HG03442 (cell line): ENCODE measurements at regions not wholly inside any gene's neighbourhood (a gene's known extent, or its start where the extent isn't known, plus 50 kb on each side); places are given as distances from the start of the nearest gene placed in this dataset.

Source experiments
- ATAC-seq: cut with Tn5 transposase; IDR thresholded peaks from one replicate; pipeline ENCODE4 v1.9.1; 2021; ENCODE audit warnings: mild to moderate bottlenecking, moderate library complexity; ENCODE audit not compliant: unreplicated experiment

DNA sequence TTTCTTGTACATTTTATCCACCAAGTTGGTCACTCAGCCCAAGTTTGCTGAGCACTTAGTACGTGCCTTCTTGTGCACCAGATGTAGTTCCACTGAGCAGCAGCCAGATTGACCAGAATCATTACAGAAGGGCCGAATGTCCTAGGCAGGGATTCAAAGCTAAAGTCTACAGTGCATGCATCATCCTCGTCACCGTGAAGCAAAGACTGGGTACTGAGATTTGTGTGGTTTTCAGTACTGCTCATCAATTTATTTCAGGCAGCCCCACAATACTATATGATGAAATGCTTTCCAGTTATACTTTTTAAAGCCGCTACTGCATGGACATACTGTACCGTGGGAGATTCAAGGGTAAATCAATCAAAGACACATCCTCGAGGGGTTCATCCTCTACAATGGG is 227.0 kb downstream of the ARRDC4 start:
- no peak for ATAC-seq

DNA sequence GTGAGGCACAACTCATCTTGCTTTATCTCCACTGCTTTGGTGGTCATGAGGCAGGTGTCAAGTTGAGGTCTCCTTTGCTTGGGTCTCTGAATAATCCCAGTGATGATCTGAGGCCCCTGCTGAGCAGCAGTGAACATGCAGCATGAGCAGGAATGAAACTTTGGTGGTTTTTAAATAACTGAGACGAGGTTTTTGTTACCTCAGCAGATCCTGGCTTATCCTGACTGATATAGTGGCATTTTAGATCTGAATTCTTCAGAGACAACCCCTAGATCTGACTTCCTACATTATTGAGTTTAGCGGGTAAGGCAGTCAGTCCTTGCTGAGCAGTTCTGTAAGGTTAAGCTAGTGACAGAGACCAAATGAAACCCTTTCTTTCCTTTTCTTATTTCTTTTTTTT is 230.4 kb downstream of the ARRDC4 start:
- ATAC-seq = no peak

DNA sequence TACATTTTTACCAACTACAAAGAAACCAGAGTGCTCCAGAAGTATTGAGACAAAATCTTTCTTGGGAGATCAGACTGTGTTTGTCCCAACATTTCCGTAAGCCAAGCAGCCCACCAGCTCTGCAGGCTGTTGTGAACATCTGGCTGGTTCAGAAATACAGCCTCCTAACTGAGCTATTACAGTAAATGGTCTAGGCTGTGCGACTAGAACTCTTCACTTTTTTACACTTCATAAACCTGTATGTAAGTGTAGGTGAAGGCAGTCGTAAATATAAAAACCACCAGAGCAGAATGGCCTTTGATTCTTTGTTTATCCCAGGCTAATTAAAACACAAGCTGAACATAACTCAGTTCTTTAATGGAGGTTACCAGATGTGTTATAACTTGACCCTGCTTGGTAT is 235.3 kb downstream of the ARRDC4 start:
- no peak for ATAC-seq

DNA sequence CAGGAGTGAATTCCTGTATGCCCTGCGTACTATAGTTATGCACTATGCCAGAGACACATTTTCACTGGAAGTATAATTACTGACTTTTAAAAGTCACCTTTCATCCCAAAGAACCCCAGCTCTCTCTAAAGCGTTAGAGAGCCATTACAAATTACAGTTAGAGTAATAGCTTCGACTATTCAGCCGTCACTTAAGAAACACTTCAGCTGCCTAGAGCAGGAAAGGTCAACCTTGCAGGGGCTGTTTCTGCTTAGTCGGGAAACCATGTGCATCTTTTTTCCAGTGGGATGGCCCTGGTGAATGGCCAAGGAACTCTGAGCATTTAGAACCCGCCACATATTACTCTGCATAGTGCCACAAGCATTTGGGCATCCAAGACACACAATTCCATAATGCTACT is 235.9 kb downstream of the ARRDC4 start:
- ATAC-seq = no peak

DNA sequence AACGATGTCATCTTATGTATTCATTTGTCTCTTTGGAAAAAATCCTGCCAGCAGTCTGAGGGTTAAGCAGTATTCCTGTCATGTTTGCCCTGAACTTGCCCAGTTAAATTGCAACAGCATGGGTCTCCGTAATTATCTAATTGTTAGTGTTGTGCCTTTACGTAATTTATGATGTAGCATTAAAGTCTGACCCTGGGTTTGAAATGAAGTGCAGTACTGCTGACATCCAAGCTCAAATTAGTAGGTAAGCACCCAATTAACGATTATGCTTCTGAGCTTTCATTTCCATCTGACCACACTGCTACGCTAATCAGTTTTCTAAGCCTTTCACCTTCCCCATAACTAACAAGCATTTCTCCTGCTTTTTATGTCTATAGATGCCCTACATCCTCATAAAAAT is 241.8 kb downstream of the ARRDC4 start:
- ATAC-seq = no peak

DNA sequence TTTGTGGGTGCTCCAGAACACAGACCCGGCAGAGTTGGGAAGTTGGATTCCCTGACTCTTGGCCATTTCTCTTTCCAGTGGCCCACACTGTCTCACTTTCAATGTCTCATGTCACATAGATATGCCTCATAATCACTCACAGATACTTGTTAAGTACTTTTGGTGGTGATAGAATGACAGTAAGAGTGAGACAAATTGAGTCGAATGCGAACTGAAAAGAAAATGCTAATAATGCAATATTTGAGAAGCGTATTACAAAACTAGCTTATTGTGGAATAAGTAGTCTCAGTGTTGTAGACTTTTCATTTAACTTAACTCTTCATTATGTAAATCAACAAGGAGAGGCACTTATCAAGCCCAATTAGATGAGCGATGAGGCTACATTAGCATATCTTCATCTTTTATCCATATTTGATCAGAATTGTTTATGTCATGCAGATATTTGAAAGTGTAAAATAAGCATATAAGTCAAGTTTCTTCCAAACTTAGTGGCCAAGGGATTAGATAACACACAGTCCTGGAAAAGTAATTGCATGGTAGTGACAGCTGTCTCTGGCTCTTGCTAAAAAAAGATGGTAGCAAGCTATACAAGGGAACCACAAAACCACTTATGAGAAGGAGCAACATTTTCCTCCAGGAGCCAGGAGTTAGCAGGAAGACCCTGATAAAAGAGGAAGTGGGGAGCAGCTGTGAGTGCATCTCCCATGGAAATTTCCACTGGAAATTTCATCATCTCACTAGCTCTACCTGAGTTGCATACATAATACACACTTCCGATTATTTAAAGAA is 243.6 kb downstream of the ARRDC4 start:
- no peak for ATAC-seq

DNA sequence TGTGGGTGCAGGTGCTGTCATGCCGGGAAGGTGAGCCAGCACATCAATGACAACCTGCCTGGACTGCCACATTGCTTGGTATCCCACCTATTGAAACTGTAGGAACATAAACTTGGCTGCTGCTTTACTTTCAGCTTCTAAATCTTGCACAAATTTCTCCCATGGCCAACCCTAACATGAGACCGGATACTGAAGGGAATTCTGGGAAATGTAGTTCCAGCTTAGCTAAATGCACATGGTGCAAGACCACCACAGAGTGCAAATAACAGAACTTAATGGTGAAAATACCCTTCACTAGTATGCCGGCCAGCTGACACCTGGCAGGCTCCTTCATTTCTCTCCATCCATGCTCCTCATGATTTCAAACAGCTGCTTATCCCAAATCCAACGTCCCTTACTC is 247.4 kb downstream of the ARRDC4 start:
- no peak for ATAC-seq

DNA sequence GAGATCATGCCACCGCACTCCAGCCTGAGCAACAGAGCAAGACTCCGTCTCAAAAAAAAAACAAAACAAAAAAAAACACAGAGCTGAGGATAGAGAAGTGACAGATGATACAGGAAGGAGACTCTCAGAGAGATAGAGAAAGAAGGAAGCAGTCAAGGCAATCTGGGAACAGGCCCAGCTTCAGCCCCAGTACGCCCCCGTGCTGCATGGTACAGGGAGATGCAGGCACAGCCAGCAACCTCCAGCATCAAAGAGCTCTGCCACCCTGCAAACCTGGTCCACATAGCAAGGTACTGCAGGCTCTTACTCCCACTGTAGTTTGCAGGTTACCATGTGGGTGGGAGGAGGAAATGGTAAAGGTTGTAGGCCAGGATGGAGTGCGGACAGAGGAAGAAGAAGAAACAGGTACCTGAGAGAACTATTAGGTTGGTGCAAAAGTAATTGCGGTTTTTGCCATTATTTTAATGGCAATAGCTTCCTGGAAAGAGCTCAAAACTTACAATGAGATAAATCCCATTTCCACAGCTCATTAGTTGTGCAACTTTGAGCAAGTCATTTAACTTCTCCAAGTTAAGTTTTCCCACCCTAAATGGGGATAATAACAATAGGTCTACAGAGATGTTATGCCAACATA is 253.0 kb downstream of the ARRDC4 start:
- no peak for ATAC-seq

DNA sequence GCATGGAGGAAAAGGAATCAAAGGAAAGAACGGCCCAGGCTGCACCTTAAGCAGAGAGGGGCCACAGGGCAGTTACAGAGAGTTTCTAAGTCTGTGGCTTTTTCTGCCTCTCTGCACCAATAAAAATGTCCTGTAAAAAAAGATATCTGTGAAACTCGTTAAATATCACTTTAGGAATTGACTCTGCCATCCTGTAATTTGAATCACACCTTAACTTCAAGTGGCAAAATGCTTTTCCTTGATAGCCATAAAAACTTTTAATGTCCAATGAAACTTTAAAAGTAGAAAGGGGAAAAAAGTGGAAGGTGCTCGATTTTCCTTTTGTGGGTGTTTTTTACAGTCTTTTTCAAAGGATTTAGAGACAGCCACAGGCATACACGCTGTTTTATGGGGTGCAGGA is 255.7 kb downstream of the ARRDC4 start:
- no peak for ATAC-seq

DNA sequence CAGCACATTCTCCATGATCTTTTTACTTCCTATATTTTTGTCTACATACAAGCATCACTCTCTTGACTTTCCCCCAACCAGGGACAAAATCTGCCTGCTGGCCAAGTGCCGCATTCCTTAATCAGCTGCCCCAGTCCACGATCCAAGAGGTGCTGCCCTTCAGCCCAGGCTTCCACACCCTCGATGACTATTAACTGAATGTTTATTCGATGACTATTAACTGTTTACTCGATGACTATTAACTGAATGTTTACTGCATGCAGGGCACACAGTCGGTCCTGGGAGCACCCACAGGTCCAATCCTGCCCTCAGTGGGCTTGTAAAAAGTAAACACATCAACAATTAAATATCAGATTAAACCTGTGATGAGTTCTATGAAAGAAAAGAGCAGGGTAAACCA is 256.9 kb downstream of the ARRDC4 start:
- ATAC-seq = no peak

DNA sequence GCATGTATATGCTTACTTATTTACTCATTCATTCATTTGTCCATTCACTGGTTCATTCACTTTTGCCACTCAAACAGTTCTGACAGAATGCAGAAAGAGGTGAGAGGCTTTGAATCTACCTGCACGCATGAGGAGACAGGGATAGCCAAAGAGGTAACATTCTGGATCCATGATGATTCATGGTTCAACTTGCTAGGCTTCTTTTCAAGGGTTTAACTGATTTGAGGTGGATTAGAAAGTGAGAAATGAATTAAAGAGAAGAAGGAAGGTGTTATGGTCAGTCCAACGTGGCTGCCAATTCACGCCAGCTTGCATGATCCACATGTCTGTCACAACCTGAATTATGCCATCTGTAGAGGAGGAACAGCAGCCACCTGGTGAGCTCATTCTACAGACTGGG is 260.6 kb downstream of the ARRDC4 start:
- no peak for ATAC-seq

DNA sequence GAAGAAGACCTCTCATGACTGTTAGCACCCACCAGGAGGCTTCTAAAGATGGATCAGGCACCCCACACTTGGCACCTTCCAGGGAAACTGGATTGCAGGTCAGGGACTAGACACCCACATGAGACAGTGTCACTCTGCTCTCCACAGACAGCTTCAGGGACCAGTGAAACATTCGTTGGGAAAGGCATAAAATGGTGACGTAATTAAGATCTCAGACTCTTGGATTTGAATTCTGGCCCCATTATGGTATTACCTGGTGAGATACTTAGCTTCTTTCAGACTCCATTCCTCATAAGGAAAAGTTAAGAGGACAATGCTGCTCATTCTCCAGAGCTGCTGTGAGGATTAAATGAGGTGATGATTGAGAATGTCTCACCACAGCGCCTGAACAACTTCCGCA is 261.1 kb downstream of the ARRDC4 start:
- no peak for ATAC-seq

DNA sequence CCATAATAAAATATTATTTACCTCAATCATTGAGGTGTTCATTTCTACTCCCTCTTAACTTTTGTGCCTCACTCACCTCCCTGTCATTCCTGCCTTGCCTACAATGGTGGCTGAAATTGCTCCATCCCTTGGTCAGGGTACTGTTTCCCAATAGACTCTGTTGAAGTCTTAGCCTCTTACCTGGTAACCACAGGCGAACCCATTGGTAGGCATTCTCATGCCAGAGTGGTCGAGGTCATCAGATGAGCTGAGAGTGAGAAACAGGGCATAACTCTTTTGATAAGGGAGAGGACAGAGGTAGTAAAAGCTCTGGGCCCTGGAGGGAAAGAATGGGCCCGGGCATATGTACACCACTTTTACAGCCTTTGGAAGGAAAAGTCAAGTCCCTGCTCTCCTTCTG is 265.6 kb downstream of the ARRDC4 start:
- no peak for ATAC-seq

DNA sequence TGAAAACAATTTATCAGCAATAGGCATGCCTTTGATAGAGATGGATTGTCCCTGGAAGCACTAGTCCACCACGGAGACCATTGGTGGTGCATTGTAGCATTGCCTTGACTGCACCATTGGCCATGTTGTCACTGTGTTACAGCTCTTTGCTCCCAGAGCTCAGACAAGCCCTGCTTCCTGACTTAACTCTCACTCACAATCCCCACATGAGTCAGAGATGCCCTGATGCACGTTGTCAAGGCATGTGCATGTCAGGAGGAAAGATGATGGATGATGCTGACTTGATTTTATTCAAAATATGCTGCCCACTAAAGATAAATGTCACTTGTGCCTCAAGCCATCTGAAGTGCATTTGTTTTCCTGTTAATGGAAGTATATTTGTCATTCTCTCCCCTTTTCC is 266.1 kb downstream of the ARRDC4 start:
- no peak for ATAC-seq

DNA sequence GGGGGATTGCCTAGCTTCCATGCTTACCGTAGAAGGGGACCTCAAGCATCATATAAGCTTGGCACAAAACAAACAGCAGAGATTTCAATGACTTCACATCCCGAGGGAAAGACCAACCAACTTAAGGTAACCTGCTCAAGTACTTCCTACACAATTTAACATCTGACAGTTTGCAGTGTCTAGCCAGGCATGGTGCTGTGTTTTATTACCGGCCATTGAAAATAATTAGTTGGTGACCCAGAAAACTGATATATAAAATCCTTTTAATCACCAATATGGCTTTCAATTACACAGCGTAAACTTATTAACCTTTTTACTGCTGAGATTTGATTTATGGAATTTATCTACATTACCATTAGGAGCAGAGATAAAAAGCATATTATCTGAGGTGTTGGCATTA is 268.3 kb downstream of the ARRDC4 start:
- ATAC-seq = no peak

DNA sequence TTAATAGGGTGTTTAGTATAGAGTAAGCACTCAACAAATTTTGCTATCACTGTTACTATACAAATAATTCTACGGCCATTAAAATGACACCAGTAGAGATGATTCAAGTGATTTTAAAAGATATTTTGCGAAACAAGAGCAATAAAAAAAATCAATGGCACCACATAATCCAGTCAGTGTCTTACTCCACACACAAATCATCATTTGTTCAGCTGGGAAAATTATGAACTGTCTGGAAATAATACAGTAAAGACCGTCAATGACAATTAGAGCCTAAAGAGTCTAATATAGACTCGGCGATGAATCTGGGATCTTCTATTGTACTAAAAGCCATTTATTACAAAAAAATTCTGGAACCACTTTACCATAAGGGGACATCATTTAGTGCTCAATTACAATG is 270.5 kb downstream of the ARRDC4 start:
- ATAC-seq = no peak

DNA sequence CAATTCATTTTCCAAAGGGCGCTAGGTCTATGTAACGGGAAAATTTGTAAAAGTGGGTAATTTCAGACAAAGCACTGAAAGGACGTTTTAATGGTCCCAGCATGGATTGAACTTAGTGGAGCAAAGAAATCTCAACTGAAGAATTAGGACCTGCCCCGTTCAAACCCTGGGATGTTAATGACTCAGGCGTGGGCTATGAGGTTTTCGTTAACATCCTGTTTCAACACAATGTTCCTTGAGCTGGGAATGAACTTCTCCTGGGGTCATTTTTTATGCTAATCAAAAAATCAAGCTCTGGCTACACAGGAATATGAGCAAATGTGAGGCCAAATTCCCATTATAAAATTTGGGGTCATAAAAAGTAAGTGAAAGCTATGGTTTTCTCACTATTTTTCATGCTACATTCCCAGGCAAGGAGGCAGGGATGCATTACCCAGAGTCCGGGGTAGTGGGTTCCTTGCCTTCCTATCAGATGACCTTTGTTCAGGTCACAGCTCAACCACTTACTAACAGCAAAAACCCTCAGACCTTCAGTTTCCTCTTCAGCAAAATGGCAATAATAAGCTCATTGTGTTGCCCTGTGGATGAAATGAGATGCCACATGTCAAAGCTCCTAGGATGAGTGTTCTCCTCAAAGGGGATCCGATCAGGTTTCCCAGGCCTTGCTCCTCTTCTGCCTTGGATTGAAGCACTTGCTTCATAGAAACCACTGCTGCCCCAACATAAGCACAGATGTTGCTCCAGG is 271.4 kb downstream of the ARRDC4 start:
- ATAC-seq = no peak

DNA sequence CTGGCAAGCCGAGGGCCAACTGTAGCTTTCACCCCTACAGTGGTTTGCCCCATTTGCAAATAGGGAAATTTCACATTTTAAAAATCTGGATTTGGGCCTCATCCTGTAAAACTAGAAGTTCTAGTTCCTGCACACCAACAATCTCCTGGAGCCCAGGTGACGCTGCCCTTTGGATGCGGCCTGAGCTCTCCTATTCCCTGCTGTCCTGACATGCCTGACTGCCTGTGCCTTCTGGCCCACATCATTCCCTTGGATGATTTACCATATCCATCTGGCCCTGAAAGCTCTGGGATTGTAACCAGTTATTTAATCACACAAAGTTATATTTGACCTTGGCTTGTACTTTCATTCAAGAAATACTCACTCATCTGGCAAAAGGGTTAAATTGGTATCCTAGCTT is 272.3 kb downstream of the ARRDC4 start:
- ATAC-seq = no peak

DNA sequence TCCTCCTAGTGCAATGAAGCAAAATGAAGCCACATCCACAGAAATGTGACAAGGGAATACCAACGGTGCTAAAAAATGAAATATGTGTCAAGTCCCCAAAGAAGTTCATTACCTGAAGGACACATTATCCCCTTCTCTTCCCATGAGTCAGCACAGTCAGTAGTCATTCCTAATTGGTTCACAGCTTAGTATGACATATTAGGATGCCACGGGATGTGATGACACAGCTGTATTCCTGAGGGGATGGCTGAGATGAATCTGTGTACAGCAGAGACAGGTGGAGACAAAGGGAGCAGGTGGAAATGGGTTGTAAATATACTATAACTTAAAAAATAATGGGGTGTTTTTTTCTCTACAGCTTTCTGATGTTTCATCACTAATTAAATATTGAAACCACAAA is 273.4 kb downstream of the ARRDC4 start:
- ATAC-seq = no peak

DNA sequence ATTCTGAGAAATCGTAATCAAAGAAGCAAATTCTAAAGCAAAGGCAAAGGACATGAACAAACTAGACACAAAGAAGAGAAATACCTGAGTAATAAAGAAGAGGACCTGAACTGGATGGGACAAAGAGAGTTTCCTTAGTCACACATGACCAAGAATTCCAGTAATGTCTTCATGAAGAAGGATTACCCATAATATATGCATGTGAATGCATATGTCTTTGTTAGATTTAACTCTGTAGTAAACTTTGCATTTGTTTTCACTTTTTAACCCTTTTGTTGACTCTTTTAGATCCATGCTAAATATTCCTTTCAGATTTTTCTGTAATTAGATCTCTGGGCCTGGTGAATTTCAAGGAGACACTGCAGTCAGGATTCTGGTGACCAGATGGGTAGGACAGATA is 279.8 kb downstream of the ARRDC4 start:
- no peak for ATAC-seq

DNA sequence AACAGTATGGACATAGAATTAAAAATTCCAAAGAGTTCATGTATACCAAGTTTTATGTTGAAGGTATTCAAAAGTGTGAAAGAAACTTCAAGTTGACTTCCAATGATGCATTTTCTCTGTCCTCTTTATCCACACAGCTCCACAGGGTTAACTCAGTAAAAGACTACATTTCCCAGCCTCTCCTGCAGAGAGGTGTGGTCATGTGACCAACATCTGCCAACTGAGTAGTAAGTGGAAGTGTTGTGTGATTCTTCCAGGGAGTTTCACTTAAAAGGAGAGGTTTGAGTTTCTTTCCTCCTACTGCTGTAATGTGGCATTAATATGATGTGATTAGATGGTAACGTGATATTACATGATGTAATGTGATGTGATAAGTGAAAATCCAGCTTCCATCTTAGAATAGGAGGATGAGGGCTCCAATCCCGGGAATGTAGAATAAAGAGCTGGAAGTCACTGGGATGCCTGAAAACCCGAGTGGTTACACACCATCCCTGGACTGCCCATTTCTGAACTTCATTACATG is 280.6 kb downstream of the ARRDC4 start:
- ATAC-seq = no peak

DNA sequence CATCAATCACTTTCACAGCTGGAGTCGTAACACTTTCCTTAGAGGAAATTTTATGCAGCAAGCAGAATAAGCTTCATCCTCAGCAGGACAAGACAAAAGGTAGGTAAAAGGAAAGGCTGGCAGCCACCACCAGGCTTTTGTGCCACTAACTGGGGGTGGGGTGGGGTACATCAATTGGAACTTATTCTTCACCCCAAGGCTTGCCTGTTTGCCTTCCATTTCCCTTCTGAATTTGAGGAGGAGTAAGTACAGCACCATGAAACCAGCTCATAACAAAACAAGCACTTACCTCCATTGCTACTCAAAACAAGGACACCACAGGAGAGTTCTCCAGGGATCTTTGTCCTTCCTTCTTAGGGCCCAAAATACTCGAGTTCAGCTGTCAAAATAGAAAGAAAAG is 296.8 kb downstream of the ARRDC4 start:
- ATAC-seq = no peak
